SK-N-SH (cell line): ENCODE measurements at regions not wholly inside any gene's neighbourhood (a gene's known extent, or its start where the extent isn't known, plus 50 kb on each side); places are given as distances from the start of the nearest gene placed in this dataset.

Source experiments
- CTCF ChIA-PET: fragments of 300-600, 350-600 bp; formaldehyde crosslinking; extraction: SDS; loops from one replicate; lab custom pipeline; 2021; lab: Yijun Ruan, JAX
- POLR2A ChIA-PET: fragments of 350-600 bp; sonication (Branson Sonifier 250); formaldehyde crosslinking; extraction: SDS; loops from one replicate; lab custom pipeline; 2020; ENCODE audit warnings: antibody characterized with exemption, inconsistent platforms; lab: Yijun Ruan, JAX
- DNase-seq: peaks from one replicate; pipeline ENCODE4 v3.0.0; 2012
- H2AFZ ChIP-seq: fragments of 200-600 bp; sonication (generic); 2 replicates; pipeline ENCODE4 v1.8.1; 2016; ENCODE audit warnings: antibody characterized with exemption, mild to moderate bottlenecking, low read depth
- H3F3A ChIP-seq: fragments of 200-600 bp; sonication (generic); replicated peaks from 2 replicates; pipeline ENCODE3; 2016; ENCODE audit warnings: antibody characterized with exemption, mild to moderate bottlenecking; ENCODE audit not compliant: insufficient read depth
- H3K27ac ChIP-seq, 2 experiments: fragments of 200-500 bp in 1 of 2; fragments of 200-600 bp in 1 of 2; sonication (Bioruptor generic) in 1 of 2; sonication (generic), shearing (Covaris generic) in 1 of 2; 2 replicates each; pipeline versions ENCODE4 v1.5.1 to v1.6.1; 2014 to 2016; ENCODE audit warnings: low read depth in 2 of 2, inconsistent platforms in 1 of 2, low read length in 1 of 2, mild to moderate bottlenecking in 1 of 2, mixed read lengths in 1 of 2
- H3K27me3 ChIP-seq: fragments of 200-600 bp; sonication (generic), shearing (Covaris generic); 2 replicates; pipeline ENCODE4 v1.6.1; 2016; ENCODE audit warnings: mixed run types; ENCODE audit not compliant: insufficient read depth
- H3K36me3 ChIP-seq, 2 experiments: fragments of 200-500 bp in 1 of 2; fragments of 200-600 bp in 1 of 2; sonication (Bioruptor generic) in 1 of 2; sonication (generic) in 1 of 2; replicated peaks in 1 of 2; 2 replicates each; pipeline versions ENCODE3 to v1.5.1; 2014 to 2016; ENCODE audit warnings: low read length in 1 of 2, mild to moderate bottlenecking in 1 of 2; ENCODE audit not compliant: insufficient read depth in 2 of 2, control insufficient read depth in 1 of 2
- H3K4me1 ChIP-seq, 2 experiments: fragments of 200-500 bp in 1 of 2; fragments of 200-600 bp in 1 of 2; sonication (Bioruptor generic) in 1 of 2; sonication (generic), shearing (Covaris generic) in 1 of 2; 2 replicates each; pipeline versions ENCODE4 v1.5.1 to v1.6.1; 2014 to 2016; ENCODE audit warnings: low read depth in 1 of 2, low read length in 1 of 2, mixed run types in 1 of 2; ENCODE audit not compliant: insufficient read depth in 2 of 2, control insufficient read depth in 1 of 2
- H3K4me2 ChIP-seq: fragments of 200-600 bp; sonication (generic), shearing (Covaris generic); 2 replicates; pipeline ENCODE4 v1.6.1; 2017; ENCODE audit warnings: mixed run types
- H3K4me3 ChIP-seq, 2 experiments: fragments of 200-500 bp in 1 of 2; fragments of 200-600 bp in 1 of 2; sonication (Bioruptor generic) in 1 of 2; sonication (generic), shearing (Covaris generic) in 1 of 2; 2 replicates each; pipeline versions ENCODE4 v1.5.1 to v1.8.1; 2014 to 2016; ENCODE audit warnings: low read depth in 2 of 2, inconsistent platforms in 1 of 2, low read length in 1 of 2, mild to moderate bottlenecking in 1 of 2, mixed read lengths in 1 of 2, moderate library complexity in 1 of 2
- H3K79me2 ChIP-seq: fragments of 200-600 bp; sonication (generic); 2 replicates; pipeline ENCODE4 v1.8.1; 2017; ENCODE audit warnings: mild to moderate bottlenecking; ENCODE audit not compliant: insufficient read depth
- H3K9ac ChIP-seq: fragments of 200-600 bp; sonication (generic); 2 replicates; pipeline ENCODE4 v1.6.1; 2017; ENCODE audit warnings: mixed run types
- H3K9me2 ChIP-seq: fragments of 200-600 bp; sonication (generic); 2 replicates; pipeline ENCODE4 v1.6.1; 2017; ENCODE audit warnings: mixed run types
- H3K9me3 ChIP-seq: fragments of 200-600 bp; sonication (generic); 2 replicates; pipeline ENCODE4 v1.6.1; 2017; ENCODE audit warnings: mixed run types, mild to moderate bottlenecking, moderate library complexity
- H4K20me1 ChIP-seq: fragments of 200-600 bp; sonication (generic); 2 replicates; pipeline ENCODE4 v1.6.1; 2017; ENCODE audit warnings: mild to moderate bottlenecking, mixed run types; ENCODE audit not compliant: insufficient read depth
- CHD2 ChIP-seq: fragments of 150-350 bp; IDR thresholded peaks from 2 replicates; pipeline ENCODE4 v1.6.1; 2018; ENCODE audit warnings: low read length; ENCODE audit not compliant: partially characterized antibody
- EP300 ChIP-seq, 2 experiments: IDR thresholded peaks; 2 replicates each; pipeline versions ENCODE4 v1.4.0 to v1.6.1; 2012; ENCODE audit warnings: borderline replicate concordance in 1 of 2, low read depth in 1 of 2, low read length in 1 of 2
- FOSL2 ChIP-seq: IDR thresholded peaks from 2 replicates; pipeline ENCODE4 v1.4.0; 2012; ENCODE audit warnings: low read depth, mild to moderate bottlenecking, moderate library complexity, borderline replicate concordance
- FOXJ3 ChIP-seq: sonication (generic); formaldehyde crosslinking; IDR thresholded peaks from 2 replicates; pipeline ENCODE4 v1.5.1; 2020; ENCODE audit warnings: mild to moderate bottlenecking, missing genetic modification reagents
- FOXM1 ChIP-seq: IDR thresholded peaks from 2 replicates; pipeline ENCODE4 v1.4.0; 2012; ENCODE audit warnings: low read depth, mild to moderate bottlenecking
- GATA2 ChIP-seq: sonication (generic); formaldehyde crosslinking; IDR thresholded peaks from 2 replicates; pipeline ENCODE4 v1.5.0; 2020; ENCODE audit warnings: mild to moderate bottlenecking, missing genetic modification reagents
- JUND ChIP-seq: IDR thresholded peaks from 2 replicates; pipeline ENCODE4 v1.4.0; 2012
- NFIC ChIP-seq: IDR thresholded peaks from 2 replicates; pipeline ENCODE4 v1.4.0; 2012; ENCODE audit warnings: borderline replicate concordance
- TAF1 ChIP-seq: IDR thresholded peaks from 2 replicates; pipeline ENCODE4 v1.6.1; 2012; ENCODE audit warnings: low read depth, mild to moderate bottlenecking, low read length, moderate library complexity, borderline replicate concordance
- WGBS: methylation state at CpG from one replicate; pipeline ENCODE4 v1.1.6; 2017; ENCODE audit warnings: low lambda C conversion rate; 5-methylcytosine and 5-hydroxymethylcytosine counted together
- TF ChIP-seq, protein P1 (sequence below): fragments of 200-600 bp; sonication (generic); IDR thresholded peaks from 2 replicates; pipeline ENCODE4 v1.6.1; 2017; ENCODE audit warnings: antibody characterized with exemption, mild to moderate bottlenecking, moderate library complexity
- TF ChIP-seq, protein P2 (sequence below): IDR thresholded peaks from 2 replicates; pipeline ENCODE4 v1.6.1; 2012; ENCODE audit warnings: mild to moderate bottlenecking, low read depth, low read length, moderate library complexity
- TF ChIP-seq, protein P3 (sequence below): IDR thresholded peaks from 2 replicates; pipeline ENCODE4 v1.4.0; 2012; ENCODE audit warnings: low read depth

DNA sequence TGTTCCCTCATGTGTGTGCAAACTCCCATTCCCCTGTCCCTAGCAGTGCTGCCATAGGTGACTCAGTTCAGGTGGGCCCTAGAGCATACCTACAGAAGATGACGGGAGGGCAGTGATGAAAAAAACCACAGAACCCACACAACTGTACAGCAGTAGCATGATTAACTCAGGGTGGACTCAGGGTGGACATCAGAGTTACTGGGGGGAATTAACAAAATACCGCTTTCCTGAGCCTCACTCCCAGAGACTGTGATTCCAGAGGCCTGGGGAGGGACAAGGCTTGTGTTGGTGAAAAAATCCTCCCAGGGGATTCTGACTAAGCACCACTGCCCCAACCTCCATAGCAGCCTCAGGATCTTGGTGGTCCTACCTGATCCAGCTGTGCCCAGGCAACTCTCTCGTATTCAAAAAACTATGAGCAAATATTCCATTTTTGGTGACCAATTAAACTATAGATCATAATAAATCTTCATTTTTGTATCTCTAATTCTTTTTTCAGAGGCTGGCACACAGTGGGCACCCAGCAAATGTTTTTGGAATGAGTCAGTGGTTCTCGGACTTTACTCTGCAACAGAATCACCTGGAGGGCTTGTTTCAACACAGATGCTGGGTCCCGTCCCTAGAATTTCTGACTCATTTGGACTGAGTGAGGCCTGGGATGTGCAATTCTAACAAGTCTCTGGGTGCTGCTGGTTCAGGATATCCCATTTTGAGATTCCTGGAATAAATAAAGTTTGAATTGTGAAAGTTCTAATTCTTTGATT, 84.1 kb upstream of the NABP1 start (continued):
- TF ChIP-seq, protein P1, sequence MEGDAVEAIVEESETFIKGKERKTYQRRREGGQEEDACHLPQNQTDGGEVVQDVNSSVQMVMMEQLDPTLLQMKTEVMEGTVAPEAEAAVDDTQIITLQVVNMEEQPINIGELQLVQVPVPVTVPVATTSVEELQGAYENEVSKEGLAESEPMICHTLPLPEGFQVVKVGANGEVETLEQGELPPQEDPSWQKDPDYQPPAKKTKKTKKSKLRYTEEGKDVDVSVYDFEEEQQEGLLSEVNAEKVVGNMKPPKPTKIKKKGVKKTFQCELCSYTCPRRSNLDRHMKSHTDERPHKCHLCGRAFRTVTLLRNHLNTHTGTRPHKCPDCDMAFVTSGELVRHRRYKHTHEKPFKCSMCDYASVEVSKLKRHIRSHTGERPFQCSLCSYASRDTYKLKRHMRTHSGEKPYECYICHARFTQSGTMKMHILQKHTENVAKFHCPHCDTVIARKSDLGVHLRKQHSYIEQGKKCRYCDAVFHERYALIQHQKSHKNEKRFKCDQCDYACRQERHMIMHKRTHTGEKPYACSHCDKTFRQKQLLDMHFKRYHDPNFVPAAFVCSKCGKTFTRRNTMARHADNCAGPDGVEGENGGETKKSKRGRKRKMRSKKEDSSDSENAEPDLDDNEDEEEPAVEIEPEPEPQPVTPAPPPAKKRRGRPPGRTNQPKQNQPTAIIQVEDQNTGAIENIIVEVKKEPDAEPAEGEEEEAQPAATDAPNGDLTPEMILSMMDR, result no peak
- peak; percentile 43 for TF ChIP-seq JUND

DNA sequence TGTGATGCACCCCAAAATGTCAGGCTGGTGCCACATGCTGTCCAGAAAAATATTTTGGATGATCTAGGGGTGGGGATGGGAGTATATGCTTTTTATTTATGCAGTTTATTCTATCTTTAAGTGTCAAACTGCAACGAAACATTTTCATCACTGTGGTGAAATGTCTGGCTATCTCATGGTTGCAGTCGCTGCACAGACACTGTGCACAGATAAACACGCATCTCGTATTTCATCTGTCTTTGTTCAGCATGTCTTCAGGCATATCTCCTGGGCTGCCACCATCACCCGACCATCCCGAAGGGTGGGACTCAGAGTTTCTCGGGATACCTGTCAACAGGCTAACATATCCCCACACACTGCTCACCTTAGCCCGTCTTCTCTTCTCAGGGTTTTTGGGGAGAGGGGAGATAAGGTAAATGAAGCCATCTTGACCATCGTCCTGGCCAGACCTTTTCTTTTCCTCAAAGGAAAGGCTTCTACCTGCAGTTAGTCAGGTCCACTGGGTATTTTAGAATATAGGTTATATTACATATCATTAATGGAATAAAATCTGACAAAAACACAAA, 80.7 kb upstream of the NABP1 start:
- CTCF ChIA-PET, result no interaction called here
- Histone ChIP-seq H3K36me3 (no peaks in the 10 kb centered on the region), H3K4me1 (no peaks in the 10 kb centered on the region), H3K9ac (no peak overlapping the region), H4K20me1 (no peaks in the 10 kb centered on the region), H3K27ac (no peak overlapping the region), H3K4me2 (no peak overlapping the region), H3K4me3 (no peak overlapping the region), H3K79me2 (no peaks in the 10 kb centered on the region), H2AFZ (peak overlapping the region; percentile 41; the same call in 1 of the 2 replicates), H3F3A (no peaks in the 10 kb centered on the region), H3K27me3 (no peaks in the 10 kb centered on the region), H3K9me3 (no peaks in the 10 kb centered on the region), H3K9me2 (no peaks in the 10 kb centered on the region)
- 90% methylated on average over 9 of the region's 9 CpGs for WGBS
- DNase-seq, result no peak
- TF ChIP-seq EP300 (IDR thresholded peaks at IDR 0.05; ENCODE audit: borderline replicate concordance in 1 of 2, low read depth in 1 of 2, low read length in 1 of 2), result no peak
- no peak for TF ChIP-seq TAF1
- TF ChIP-seq, protein P2, sequence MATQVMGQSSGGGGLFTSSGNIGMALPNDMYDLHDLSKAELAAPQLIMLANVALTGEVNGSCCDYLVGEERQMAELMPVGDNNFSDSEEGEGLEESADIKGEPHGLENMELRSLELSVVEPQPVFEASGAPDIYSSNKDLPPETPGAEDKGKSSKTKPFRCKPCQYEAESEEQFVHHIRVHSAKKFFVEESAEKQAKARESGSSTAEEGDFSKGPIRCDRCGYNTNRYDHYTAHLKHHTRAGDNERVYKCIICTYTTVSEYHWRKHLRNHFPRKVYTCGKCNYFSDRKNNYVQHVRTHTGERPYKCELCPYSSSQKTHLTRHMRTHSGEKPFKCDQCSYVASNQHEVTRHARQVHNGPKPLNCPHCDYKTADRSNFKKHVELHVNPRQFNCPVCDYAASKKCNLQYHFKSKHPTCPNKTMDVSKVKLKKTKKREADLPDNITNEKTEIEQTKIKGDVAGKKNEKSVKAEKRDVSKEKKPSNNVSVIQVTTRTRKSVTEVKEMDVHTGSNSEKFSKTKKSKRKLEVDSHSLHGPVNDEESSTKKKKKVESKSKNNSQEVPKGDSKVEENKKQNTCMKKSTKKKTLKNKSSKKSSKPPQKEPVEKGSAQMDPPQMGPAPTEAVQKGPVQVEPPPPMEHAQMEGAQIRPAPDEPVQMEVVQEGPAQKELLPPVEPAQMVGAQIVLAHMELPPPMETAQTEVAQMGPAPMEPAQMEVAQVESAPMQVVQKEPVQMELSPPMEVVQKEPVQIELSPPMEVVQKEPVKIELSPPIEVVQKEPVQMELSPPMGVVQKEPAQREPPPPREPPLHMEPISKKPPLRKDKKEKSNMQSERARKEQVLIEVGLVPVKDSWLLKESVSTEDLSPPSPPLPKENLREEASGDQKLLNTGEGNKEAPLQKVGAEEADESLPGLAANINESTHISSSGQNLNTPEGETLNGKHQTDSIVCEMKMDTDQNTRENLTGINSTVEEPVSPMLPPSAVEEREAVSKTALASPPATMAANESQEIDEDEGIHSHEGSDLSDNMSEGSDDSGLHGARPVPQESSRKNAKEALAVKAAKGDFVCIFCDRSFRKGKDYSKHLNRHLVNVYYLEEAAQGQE, result no peak
- no peak for TF ChIP-seq NFIC
- TF ChIP-seq, protein P3, sequence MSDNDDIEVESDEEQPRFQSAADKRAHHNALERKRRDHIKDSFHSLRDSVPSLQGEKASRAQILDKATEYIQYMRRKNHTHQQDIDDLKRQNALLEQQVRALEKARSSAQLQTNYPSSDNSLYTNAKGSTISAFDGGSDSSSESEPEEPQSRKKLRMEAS, result no peak
- TF ChIP-seq FOXJ3 (CRISPR knock-in tag), result no peak
- no peak for TF ChIP-seq GATA2 (CRISPR knock-in tag)
- no peak for TF ChIP-seq FOXM1
- no peak for TF ChIP-seq CHD2
- TF ChIP-seq FOSL2, result no peak
- POLR2A ChIA-PET, result no interaction called here
